H1 (cell line): ENCODE measurements at regions not wholly inside any gene's neighbourhood (a gene's known extent, or its start where the extent isn't known, plus 50 kb on each side); places are given as distances from the start of the nearest gene placed in this dataset.

Source experiments
- CREB1 ChIP-seq: IDR thresholded peaks from 2 replicates; pipeline ENCODE4 v1.6.1; 2012; ENCODE audit warnings: inconsistent platforms
- EZH2 ChIP-seq: fragments of 200-600 bp; sonication (generic); IDR thresholded peaks from 2 replicates; pipeline ENCODE4 v1.7.1; 2012; ENCODE audit warnings: low read depth, mild to moderate bottlenecking, moderate library complexity, low read length, inconsistent platforms; ENCODE audit not compliant: severe bottlenecking
- GABPA ChIP-seq: IDR thresholded peaks from 2 replicates; pipeline ENCODE4 v1.6.1; 2011; ENCODE audit warnings: mild to moderate bottlenecking, low read length, moderate library complexity, borderline replicate concordance; ENCODE audit not compliant: insufficient read depth
- POLR2AphosphoS5 ChIP-seq: IDR thresholded peaks from 2 replicates; pipeline ENCODE4 v1.6.1; 2011; ENCODE audit warnings: low read depth, low read length
- TF ChIP-seq, protein P1 (sequence below): IDR thresholded peaks from 2 replicates; pipeline ENCODE4 v1.6.1; 2012; ENCODE audit warnings: inconsistent platforms
- TF ChIP-seq, protein P2 (sequence below), 3 experiments: IDR thresholded peaks; 1 replicate in 2 of 3; 2 replicates in 1 of 3; pipeline versions ENCODE4 v1.5.1 to v1.6.1; 2011; ENCODE audit warnings: low read length in 3 of 3, mild to moderate bottlenecking in 3 of 3, inconsistent platforms in 2 of 3, low read depth in 1 of 3, moderate library complexity in 1 of 3; ENCODE audit not compliant: insufficient read depth in 1 of 3; ENCODE audit errors: control extremely low read depth in 1 of 3

DNA sequence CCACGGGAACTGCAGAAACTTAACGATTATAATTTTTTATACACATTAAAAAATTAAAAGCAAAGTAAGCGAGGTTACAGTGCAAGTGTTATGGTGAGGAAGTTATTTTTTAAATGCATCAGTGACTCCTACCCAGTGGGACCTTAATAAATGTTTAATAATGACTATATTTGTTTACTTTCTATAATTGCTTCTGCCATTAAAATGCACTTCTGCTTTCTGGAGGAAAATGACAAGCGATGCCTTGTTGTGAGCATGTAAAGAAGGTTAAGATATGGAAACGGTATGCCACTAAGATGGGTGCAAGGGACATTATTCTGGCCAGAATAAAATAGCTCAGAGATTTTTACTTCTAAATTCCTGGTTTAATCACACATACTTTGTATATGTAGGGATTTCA is 252.1 kb downstream of the CDH11 start:
- TF ChIP-seq, protein P1, sequence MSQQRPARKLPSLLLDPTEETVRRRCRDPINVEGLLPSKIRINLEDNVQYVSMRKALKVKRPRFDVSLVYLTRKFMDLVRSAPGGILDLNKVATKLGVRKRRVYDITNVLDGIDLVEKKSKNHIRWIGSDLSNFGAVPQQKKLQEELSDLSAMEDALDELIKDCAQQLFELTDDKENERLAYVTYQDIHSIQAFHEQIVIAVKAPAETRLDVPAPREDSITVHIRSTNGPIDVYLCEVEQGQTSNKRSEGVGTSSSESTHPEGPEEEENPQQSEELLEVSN = no peak
- no peak for TF ChIP-seq CREB1
- TF ChIP-seq POLR2AphosphoS5 = no peak
- no peak for TF ChIP-seq GABPA
- TF ChIP-seq, protein P2, sequence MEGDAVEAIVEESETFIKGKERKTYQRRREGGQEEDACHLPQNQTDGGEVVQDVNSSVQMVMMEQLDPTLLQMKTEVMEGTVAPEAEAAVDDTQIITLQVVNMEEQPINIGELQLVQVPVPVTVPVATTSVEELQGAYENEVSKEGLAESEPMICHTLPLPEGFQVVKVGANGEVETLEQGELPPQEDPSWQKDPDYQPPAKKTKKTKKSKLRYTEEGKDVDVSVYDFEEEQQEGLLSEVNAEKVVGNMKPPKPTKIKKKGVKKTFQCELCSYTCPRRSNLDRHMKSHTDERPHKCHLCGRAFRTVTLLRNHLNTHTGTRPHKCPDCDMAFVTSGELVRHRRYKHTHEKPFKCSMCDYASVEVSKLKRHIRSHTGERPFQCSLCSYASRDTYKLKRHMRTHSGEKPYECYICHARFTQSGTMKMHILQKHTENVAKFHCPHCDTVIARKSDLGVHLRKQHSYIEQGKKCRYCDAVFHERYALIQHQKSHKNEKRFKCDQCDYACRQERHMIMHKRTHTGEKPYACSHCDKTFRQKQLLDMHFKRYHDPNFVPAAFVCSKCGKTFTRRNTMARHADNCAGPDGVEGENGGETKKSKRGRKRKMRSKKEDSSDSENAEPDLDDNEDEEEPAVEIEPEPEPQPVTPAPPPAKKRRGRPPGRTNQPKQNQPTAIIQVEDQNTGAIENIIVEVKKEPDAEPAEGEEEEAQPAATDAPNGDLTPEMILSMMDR (IDR thresholded peaks at IDR 0.05; ENCODE audit: control extremely low read depth in 1 of 3, insufficient read depth in 1 of 3, low read depth in 1 of 3, low read length in 3 of 3) = no peak
- no peak for TF ChIP-seq EZH2
